GM12874 (cell line): ENCODE measurements at regions not wholly inside any gene's neighbourhood (a gene's known extent, or its start where the extent isn't known, plus 50 kb on each side); places are given as distances from the start of the nearest gene placed in this dataset.

Experiments
- TF ChIP-seq, protein P1 (sequence below): IDR thresholded peaks from 2 replicates; pipeline ENCODE4 v1.5.1; 2011; ENCODE audit warnings: low read depth, mild to moderate bottlenecking, control low read depth, low read length, moderate library complexity; ENCODE audit not compliant: insufficient read depth

- TF ChIP-seq, protein P1, sequence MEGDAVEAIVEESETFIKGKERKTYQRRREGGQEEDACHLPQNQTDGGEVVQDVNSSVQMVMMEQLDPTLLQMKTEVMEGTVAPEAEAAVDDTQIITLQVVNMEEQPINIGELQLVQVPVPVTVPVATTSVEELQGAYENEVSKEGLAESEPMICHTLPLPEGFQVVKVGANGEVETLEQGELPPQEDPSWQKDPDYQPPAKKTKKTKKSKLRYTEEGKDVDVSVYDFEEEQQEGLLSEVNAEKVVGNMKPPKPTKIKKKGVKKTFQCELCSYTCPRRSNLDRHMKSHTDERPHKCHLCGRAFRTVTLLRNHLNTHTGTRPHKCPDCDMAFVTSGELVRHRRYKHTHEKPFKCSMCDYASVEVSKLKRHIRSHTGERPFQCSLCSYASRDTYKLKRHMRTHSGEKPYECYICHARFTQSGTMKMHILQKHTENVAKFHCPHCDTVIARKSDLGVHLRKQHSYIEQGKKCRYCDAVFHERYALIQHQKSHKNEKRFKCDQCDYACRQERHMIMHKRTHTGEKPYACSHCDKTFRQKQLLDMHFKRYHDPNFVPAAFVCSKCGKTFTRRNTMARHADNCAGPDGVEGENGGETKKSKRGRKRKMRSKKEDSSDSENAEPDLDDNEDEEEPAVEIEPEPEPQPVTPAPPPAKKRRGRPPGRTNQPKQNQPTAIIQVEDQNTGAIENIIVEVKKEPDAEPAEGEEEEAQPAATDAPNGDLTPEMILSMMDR = no peak
These were observed 56.3 kb upstream of the ABCB5 start for GRCh38 chr7:20558963-20559716.

GRCh38 chr7:20559883-20560282 is 55.6 kb upstream of the ABCB5 start:
- TF ChIP-seq, protein P1 = no peak

- TF ChIP-seq, protein P1 = no peak
These were observed 54.9 kb upstream of the ABCB5 start for GRCh38 chr7:20560325-20561180.

DNA sequence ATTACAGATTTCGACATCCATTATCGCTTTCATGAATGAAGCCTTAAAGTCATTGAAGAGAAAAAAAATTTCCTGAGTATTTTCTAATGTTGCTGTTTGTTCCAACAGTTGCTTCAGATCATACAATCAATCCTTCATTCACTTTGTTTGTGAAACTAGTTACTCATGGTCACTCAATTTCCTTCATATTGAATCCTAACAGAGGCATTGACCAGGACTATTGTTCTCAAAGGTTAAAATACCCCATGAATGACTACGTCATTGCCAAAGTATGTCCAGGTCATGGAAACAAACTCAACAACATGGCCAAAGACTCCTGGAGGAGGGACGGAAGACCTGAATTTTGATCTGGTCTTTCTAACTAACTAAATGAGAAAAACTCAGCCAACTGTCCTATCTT is 54.0 kb upstream of the ABCB5 start:
- TF ChIP-seq, protein P1 = no peak

GRCh38 chr7:20561908-20562307 is 53.6 kb upstream of the ABCB5 start:
- TF ChIP-seq, protein P1 = no peak

- TF ChIP-seq, protein P1 = no peak
These were observed 53.0 kb upstream of the ABCB5 start for GRCh38 chr7:20562461-20562860.
